ENCODE measurements at regions not wholly inside any gene's neighbourhood (a gene's known extent, or its start where the extent isn't known, plus 50 kb on each side); places are given as distances from the start of the nearest gene placed in this dataset.

GRCh38 chr2:177075254-177075653, 137.3 kb upstream of the HNRNPA3 start:
- ChIA-PET CTCF (interaction anchor here (0.6 to 1.5 kb wide), 2 partner anchors 62 to 90 kb away, joined by 3 read pairs; no protein-coding TSS in a partner anchor), POLR2A (no interaction called here)

GRCh38 chr2:177076636-177077179, 135.9 kb upstream of the HNRNPA3 start:
- peaks cover 14% of the 10 kb centered on the region for H3K4me1 Mint-ChIP-seq
- no peak for DNase-seq (ENCODE audit: low spot score)
- peaks cover 3% of the 10 kb centered on the region; the same call in 1 of the 2 replicates for H3K27me3 Mint-ChIP-seq (ENCODE audit: low read depth)
- ChIA-PET POLR2A (no interaction called here), CTCF (interaction anchor here (1.5 to 2.2 kb wide), 2 partner anchors 72 to 88 kb away, joined by 3 to 11 read pairs; no protein-coding TSS in a partner anchor)
- no peak overlapping the region for H3K27ac Mint-ChIP-seq
- ATAC-seq, result peak; percentile 85
- H3K4me3 Mint-ChIP-seq, result no peak overlapping the region
- H3K9me3 Mint-ChIP-seq, result no peaks in the 10 kb centered on the region
- no peaks in the 10 kb centered on the region for H3K36me3 Mint-ChIP-seq
- TF ChIP-seq MAX (CRISPR knock-in tag; IDR thresholded peaks at IDR 0.05), result no peak
- no peak for TF ChIP-seq E2F4 (CRISPR knock-in tag; IDR thresholded peaks at IDR 0.05; ENCODE audit: borderline replicate concordance, low read depth)
- no peak for TF ChIP-seq NFE2L1 (CRISPR knock-in tag; IDR thresholded peaks at IDR 0.05)
- no peak for TF ChIP-seq CDX4 (CRISPR knock-in tag; IDR thresholded peaks at IDR 0.05; ENCODE audit: borderline replicate concordance)
- no peak for TF ChIP-seq PREB (CRISPR knock-in tag; IDR thresholded peaks at IDR 0.05; ENCODE audit: borderline replicate concordance)
- no peak for TF ChIP-seq ZBTB21 (CRISPR knock-in tag; IDR thresholded peaks at IDR 0.05; ENCODE audit: borderline replicate concordance)
- no peak for TF ChIP-seq ESRRA (CRISPR knock-in tag; IDR thresholded peaks at IDR 0.05; ENCODE audit: borderline replicate concordance)

More at GRCh38 chr2:177075254-177075653, 137.3 kb upstream of the HNRNPA3 start:
- Mint-ChIP-seq H3K27ac (no peak overlapping the region), H3K36me3 (no peaks in the 10 kb centered on the region), H3K27me3 (ENCODE audit: low read depth) (peaks cover 3% of the 10 kb centered on the region; the same call in 1 of the 2 replicates), H3K4me3 (no peak overlapping the region), H3K9me3 (no peaks in the 10 kb centered on the region), H3K4me1 (peaks cover 14% of the 10 kb centered on the region)
- TF ChIP-seq ZNF219 (CRISPR knock-in tag; IDR thresholded peaks at IDR 0.05; ENCODE audit: borderline replicate concordance), result no peak
- TF ChIP-seq RORB (CRISPR knock-in tag; IDR thresholded peaks at IDR 0.05), result no peak
- TF ChIP-seq ZNF512 (CRISPR knock-in tag; IDR thresholded peaks at IDR 0.05; ENCODE audit: borderline replicate concordance), result no peak
- no peak for TF ChIP-seq MAX (CRISPR knock-in tag; IDR thresholded peaks at IDR 0.05)
- no peak for TF ChIP-seq ZMAT4 (CRISPR knock-in tag; IDR thresholded peaks at IDR 0.05)
- TF ChIP-seq ATF2 (CRISPR knock-in tag; IDR thresholded peaks at IDR 0.05; ENCODE audit: borderline replicate concordance, low read depth), result no peak
- TF ChIP-seq ZBTB21 (CRISPR knock-in tag; IDR thresholded peaks at IDR 0.05; ENCODE audit: borderline replicate concordance), result no peak
- TF ChIP-seq ATF3 (CRISPR knock-in tag; conservative IDR thresholded peaks at IDR 0.05), result no peak
- TF ChIP-seq TCF7 (CRISPR knock-in tag; IDR thresholded peaks at IDR 0.05; ENCODE audit: low read depth), result no peak
- no peak for ATAC-seq
- no peak for DNase-seq (ENCODE audit: low spot score)

Measured in WTC11 (cell line).